IMR-90 (cell line): ENCODE measurements at regions not wholly inside any gene's neighbourhood (a gene's known extent, or its start where the extent isn't known, plus 50 kb on each side); places are given as distances from the start of the nearest gene placed in this dataset.

ENCODE experiments used
- ATAC-seq: fragments of 200-7000 bp; cut with Tn5 transposase; 2 replicates; pipeline ENCODE4 v1.9.1; 2020; ENCODE audit warnings: low read depth, mild to moderate bottlenecking, moderate library complexity
- BruUV-seq: library from RNA; stranded (reverse); fragments of 400-500 nt; replicated peaks from 2 replicates; lab custom pipeline; 2021; lab: Mats Ljungman, UMichigan
- CTCF ChIA-PET: fragments of 300-600 bp; formaldehyde crosslinking; extraction: SDS; loops from one replicate; lab custom pipeline; 2021; ENCODE audit warnings: antibody characterized with exemption; lab: Yijun Ruan, JAX
- POLR2A ChIA-PET: fragments of 300-600 bp; sonication (Branson Sonifier 250); formaldehyde crosslinking; loops from one replicate; lab custom pipeline; 2022; ENCODE audit warnings: antibody characterized with exemption; ENCODE audit not compliant: unreplicated experiment; lab: Charles Lee
- DNase-seq: peaks from one replicate; pipeline ENCODE4 v3.0.0; 2013
- H2AFZ ChIP-seq: replicated peaks from 2 replicates; pipeline ENCODE3; 2013; ENCODE audit warnings: low read length, mild to moderate bottlenecking; ENCODE audit not compliant: poor library complexity
- H2AK5ac ChIP-seq: 2 replicates; pipeline ENCODE4 v1.6.1; 2013; ENCODE audit warnings: low read depth, low read length, inconsistent platforms
- H2AK9ac ChIP-seq: replicated peaks from 2 replicates; pipeline ENCODE3; 2013; ENCODE audit warnings: mild to moderate bottlenecking, low read depth, low read length, moderate library complexity; ENCODE audit not compliant: poor library complexity
- H2BK120ac ChIP-seq: 2 replicates; pipeline ENCODE4 v1.6.1; 2013; ENCODE audit warnings: low read depth, low read length, inconsistent platforms
- H2BK15ac ChIP-seq: 3 replicates; pipeline ENCODE4 v1.6.1; 2013; ENCODE audit warnings: low read depth, low read length, inconsistent platforms
- H2BK20ac ChIP-seq: 2 replicates; pipeline ENCODE4 v1.6.1; 2013; ENCODE audit warnings: low read depth, mild to moderate bottlenecking, inconsistent platforms, low read length, moderate library complexity
- H2BK5ac ChIP-seq: 2 replicates; pipeline ENCODE4 v1.6.1; 2013; ENCODE audit warnings: mild to moderate bottlenecking, low read depth, low read length, inconsistent platforms; ENCODE audit not compliant: poor library complexity, severe bottlenecking
- H3K14ac ChIP-seq: replicated peaks from 2 replicates; pipeline ENCODE4 v1.6.1; 2013; ENCODE audit warnings: low read depth, low read length, inconsistent platforms
- H3K18ac ChIP-seq: 2 replicates; pipeline ENCODE4 v1.6.1; 2013; ENCODE audit warnings: low read depth, low read length, control low read depth
- H3K23ac ChIP-seq: 2 replicates; pipeline ENCODE4 v1.6.1; 2013; ENCODE audit warnings: low read depth, low read length, inconsistent platforms
- H3K27ac ChIP-seq: 2 replicates; pipeline ENCODE4 v1.5.1; 2013; ENCODE audit warnings: mild to moderate bottlenecking, control low read depth, low read length; ENCODE audit not compliant: insufficient read depth
- H3K27me3 ChIP-seq: 2 replicates; pipeline ENCODE4 v1.6.1; 2013; ENCODE audit warnings: low read length; ENCODE audit not compliant: control insufficient read depth, insufficient read depth
- H3K36me3 ChIP-seq: 2 replicates; pipeline ENCODE4 v1.6.1; 2013; ENCODE audit warnings: low read length, mixed read lengths; ENCODE audit not compliant: control insufficient read depth, insufficient read depth
- H3K4ac ChIP-seq: 2 replicates; pipeline ENCODE4 v1.6.1; 2013; ENCODE audit warnings: low read depth, low read length, inconsistent platforms
- H3K4me1 ChIP-seq: 2 replicates; pipeline ENCODE4 v1.6.1; 2013; ENCODE audit warnings: low read length, mixed read lengths; ENCODE audit not compliant: control insufficient read depth, insufficient read depth
- H3K4me2 ChIP-seq: 2 replicates; pipeline ENCODE4 v1.6.1; 2013; ENCODE audit warnings: low read depth, mild to moderate bottlenecking, control low read depth, low read length, moderate library complexity
- H3K4me3 ChIP-seq: 2 replicates; pipeline ENCODE4 v1.5.1; 2013; ENCODE audit warnings: low read depth, mild to moderate bottlenecking, control low read depth, low read length, moderate library complexity; ENCODE audit not compliant: insufficient read depth
- H3K56ac ChIP-seq: 2 replicates; pipeline ENCODE4 v1.6.1; 2013; ENCODE audit warnings: low read length, inconsistent platforms; ENCODE audit not compliant: insufficient read depth; ENCODE audit errors: extremely low read depth
- H3K79me1 ChIP-seq, 2 experiments: 2 replicates each; pipeline ENCODE4 v1.6.1; 2013; ENCODE audit warnings: low read length in 2 of 2, inconsistent platforms in 1 of 2, low read depth in 1 of 2
- H3K9ac ChIP-seq: 2 replicates; pipeline ENCODE4 v1.6.1; 2013; ENCODE audit warnings: low read depth, low read length, control low read depth
- H3K9me1 ChIP-seq: 2 replicates; pipeline ENCODE4 v1.6.1; 2013; ENCODE audit warnings: low read length, inconsistent platforms; ENCODE audit not compliant: insufficient read depth
- H3K9me3 ChIP-seq: 2 replicates; pipeline ENCODE4 v1.6.1; 2013; ENCODE audit warnings: low read length; ENCODE audit not compliant: control insufficient read depth, insufficient read depth
- H4K20me1 ChIP-seq: 2 replicates; pipeline ENCODE4 v1.6.1; 2013; ENCODE audit warnings: low read length, inconsistent platforms; ENCODE audit not compliant: insufficient read depth
- H4K5ac ChIP-seq: 2 replicates; pipeline ENCODE4 v1.6.1; 2013; ENCODE audit warnings: mild to moderate bottlenecking, low read depth, low read length, control low read depth
- H4K8ac ChIP-seq, 2 experiments: 2 replicates each; pipeline ENCODE4 v1.6.1; 2013; ENCODE audit warnings: low read depth in 2 of 2, low read length in 2 of 2, control low read depth in 1 of 2, inconsistent platforms in 1 of 2
- H4K91ac ChIP-seq: 2 replicates; pipeline ENCODE4 v1.6.1; 2013; ENCODE audit warnings: low read depth, low read length, inconsistent platforms; ENCODE audit not compliant: insufficient read depth
- BHLHE40 ChIP-seq: fragments of 150-350 bp; IDR thresholded peaks from 2 replicates; pipeline ENCODE4 v1.6.1; 2016; ENCODE audit warnings: mild to moderate bottlenecking, low read depth, low read length
- CHD1 ChIP-seq: IDR thresholded peaks from 2 replicates; pipeline ENCODE4 v1.6.1; 2012; ENCODE audit warnings: low read depth, low read length, improper control_type of control experiment
- FOS ChIP-seq: fragments of 150-350 bp; IDR thresholded peaks from 2 replicates; pipeline ENCODE4 v1.6.1; 2016; ENCODE audit warnings: low read depth, low read length
- MAFK ChIP-seq: IDR thresholded peaks from 2 replicates; pipeline ENCODE4 v1.6.1; 2012; ENCODE audit warnings: low read depth, low read length, improper control_type of control experiment
- MXI1 ChIP-seq: IDR thresholded peaks from 2 replicates; pipeline ENCODE4 v1.6.1; 2012; ENCODE audit warnings: low read depth, mild to moderate bottlenecking, low read length, moderate library complexity, borderline replicate concordance
- NFE2L2 ChIP-seq: fragments of 150-350 bp; IDR thresholded peaks from 2 replicates; pipeline ENCODE4 v1.6.1; 2016; ENCODE audit warnings: low read depth, mild to moderate bottlenecking, low read length
- RAD21 ChIP-seq: IDR thresholded peaks from 2 replicates; pipeline ENCODE4 v1.6.1; 2012; ENCODE audit warnings: low read length, improper control_type of control experiment
- SMC3 ChIP-seq: fragments of 150-350 bp; IDR thresholded peaks from 2 replicates; pipeline ENCODE4 v1.6.1; 2016; ENCODE audit warnings: low read depth, mild to moderate bottlenecking, antibody characterized with exemption, low read length, moderate library complexity
- WGBS, 2 experiments: methylation state at CpG; one replicate each; pipeline versions ENCODE4 v1.1.5 to v1.1.7; 2013; ENCODE audit warnings: missing lambda C conversion rate in 2 of 2; ENCODE audit not compliant: insufficient read length in 1 of 2; ENCODE audit errors: extremely low coverage in 2 of 2; 5-methylcytosine and 5-hydroxymethylcytosine counted together
- dilution Hi-C: fragments of 300-500 bp; cut with HindIII; formaldehyde crosslinking; loops from one replicate; pipeline ENCODE4 v1.14.3; 2018; ENCODE audit warnings: low sequenced_read_pairs; ENCODE audit not compliant: unreplicated experiment
- in situ Hi-C: fragments of 300-500 bp; cut with MboI; formaldehyde crosslinking; loops from 3 replicates; pipeline ENCODE4 v1.14.3; 2019; ENCODE audit warnings: low sequenced_read_pairs, inconsistent platforms, mixed read lengths
- intact Hi-C: fragments of 100-400 bp; cut with micrococcal nuclease; formaldehyde crosslinking; loops from 2 replicates; pipeline ENCODE4 v1.10.0; 2022
- TF ChIP-seq, protein P1 (sequence below): conservative IDR thresholded peaks from 2 replicates; pipeline ENCODE4 v1.5.1; 2012; ENCODE audit warnings: mild to moderate bottlenecking, low read depth, low read length, improper control_type of control experiment

DNA sequence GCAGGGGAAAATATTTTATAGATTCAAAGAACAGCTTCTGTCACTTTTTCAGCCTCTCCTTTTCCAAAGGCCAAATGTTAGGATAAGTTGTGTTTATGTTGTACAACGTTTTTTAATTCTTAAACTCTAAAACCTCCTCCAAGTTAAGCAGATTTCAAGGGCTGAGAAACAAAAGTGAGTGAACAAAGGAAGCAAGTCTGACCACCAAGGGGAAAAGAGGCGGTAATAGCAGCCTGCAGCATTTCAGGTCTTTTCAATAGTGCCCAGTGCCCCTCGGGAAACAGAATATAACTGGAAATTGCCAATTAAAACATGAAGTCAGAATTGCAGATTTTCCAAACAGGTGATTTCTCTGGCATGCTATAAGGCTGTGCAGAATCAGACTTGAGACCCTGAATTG lies 510.0 kb upstream of the HTR2C start:
- no peaks in the 10 kb centered on the region for H4K20me1 ChIP-seq
- no peaks in the 10 kb centered on the region for H3K4me1 ChIP-seq
- CTCF ChIA-PET, result no interaction called here
- H4K91ac ChIP-seq, result no peak overlapping the region
- no peak overlapping the region for H3K14ac ChIP-seq
- H2AK5ac ChIP-seq, result no peak overlapping the region
- in situ Hi-C loops (no loop called here), intact Hi-C loops (no loop called here), dilution Hi-C loops (no loop called here)
- 14% methylated on average over 1 of the region's 3 CpGs; no CpG with 5 or more reads in 1 of the 2 experiments for WGBS, 2 experiments
- H2BK15ac ChIP-seq, result no peak overlapping the region
- no peak overlapping the region for H3K56ac ChIP-seq
- no peak overlapping the region for H3K23ac ChIP-seq
- no peak overlapping the region for H3K9ac ChIP-seq
- no peak overlapping the region for H3K4me3 ChIP-seq
- no TSS peak for BruUV-seq
- no peak overlapping the region for H2BK20ac ChIP-seq
- POLR2A ChIA-PET, result no interaction called here
- no peak overlapping the region for H3K27ac ChIP-seq
- H3K79me1 ChIP-seq, result no peaks in the 10 kb centered on the region
- H2BK5ac ChIP-seq, result no peak overlapping the region
- H3K9me3 ChIP-seq, result 0 out of 2 replicates have a peak, but pooled peaks cover 2% of the 10 kb centered on the region
- no peaks in the 10 kb centered on the region for H3K9me1 ChIP-seq
- no peak overlapping the region for H2BK120ac ChIP-seq
- ATAC-seq (no peak), DNase-seq (no peak)
- H3K36me3 ChIP-seq, result no peaks in the 10 kb centered on the region
- H3K27me3 ChIP-seq, result peaks cover 2% of the 10 kb centered on the region
- H3K4me2 ChIP-seq, result no peak overlapping the region
- H3K4ac ChIP-seq, result no peak overlapping the region
- H4K8ac ChIP-seq, result no peak overlapping the region
- no peak overlapping the region for H3K18ac ChIP-seq
- H4K5ac ChIP-seq, result no peak overlapping the region
- no peak for TF ChIP-seq MXI1
- TF ChIP-seq CHD1, result no peak
- no peak for TF ChIP-seq NFE2L2
- TF ChIP-seq SMC3, result no peak
- no peak for TF ChIP-seq FOS
- no peak for TF ChIP-seq MAFK
- TF ChIP-seq BHLHE40, result no peak
- TF ChIP-seq, protein P1, sequence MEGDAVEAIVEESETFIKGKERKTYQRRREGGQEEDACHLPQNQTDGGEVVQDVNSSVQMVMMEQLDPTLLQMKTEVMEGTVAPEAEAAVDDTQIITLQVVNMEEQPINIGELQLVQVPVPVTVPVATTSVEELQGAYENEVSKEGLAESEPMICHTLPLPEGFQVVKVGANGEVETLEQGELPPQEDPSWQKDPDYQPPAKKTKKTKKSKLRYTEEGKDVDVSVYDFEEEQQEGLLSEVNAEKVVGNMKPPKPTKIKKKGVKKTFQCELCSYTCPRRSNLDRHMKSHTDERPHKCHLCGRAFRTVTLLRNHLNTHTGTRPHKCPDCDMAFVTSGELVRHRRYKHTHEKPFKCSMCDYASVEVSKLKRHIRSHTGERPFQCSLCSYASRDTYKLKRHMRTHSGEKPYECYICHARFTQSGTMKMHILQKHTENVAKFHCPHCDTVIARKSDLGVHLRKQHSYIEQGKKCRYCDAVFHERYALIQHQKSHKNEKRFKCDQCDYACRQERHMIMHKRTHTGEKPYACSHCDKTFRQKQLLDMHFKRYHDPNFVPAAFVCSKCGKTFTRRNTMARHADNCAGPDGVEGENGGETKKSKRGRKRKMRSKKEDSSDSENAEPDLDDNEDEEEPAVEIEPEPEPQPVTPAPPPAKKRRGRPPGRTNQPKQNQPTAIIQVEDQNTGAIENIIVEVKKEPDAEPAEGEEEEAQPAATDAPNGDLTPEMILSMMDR, result no peak
- no peak for TF ChIP-seq RAD21
- no peak overlapping the region for H2AFZ ChIP-seq
- H2AK9ac ChIP-seq, result no peak overlapping the region
